GM12878 (cell line): ENCODE measurements at regions not wholly inside any gene's neighbourhood (a gene's known extent, or its start where the extent isn't known, plus 50 kb on each side); places are given as distances from the start of the nearest gene placed in this dataset.

Experiments used
- ATAC-seq: fragments of 200-7000 bp; cut with Tn5 transposase; 3 replicates; pipeline ENCODE4 v1.9.1; 2020; ENCODE audit warnings: mild to moderate bottlenecking, moderate library complexity
- BruUV-seq: library from RNA; stranded (reverse); fragments of 400-500 nt; replicated peaks from 2 replicates; lab custom pipeline; 2021; lab: Mats Ljungman, UMichigan
- CTCF ChIA-PET: fragments of 300-600 bp; sonication (Branson Sonifier 250); formaldehyde crosslinking; extraction: SDS; loops from one replicate; lab custom pipeline; 2021; ENCODE audit warnings: inconsistent platforms; lab: Yijun Ruan, JAX
- POLR2A ChIA-PET: fragments of 350-600 bp; formaldehyde crosslinking; extraction: SDS; loops from one replicate; lab custom pipeline; 2021; ENCODE audit warnings: inconsistent platforms; lab: Charles Lee
- RAD21 ChIA-PET: fragments of 300-600 bp; sonication (Branson Sonifier 250); formaldehyde crosslinking; loops from one replicate; lab custom pipeline; 2023; ENCODE audit warnings: antibody characterized with exemption; ENCODE audit not compliant: unreplicated experiment; lab: Charles Lee
- SMC1A ChIA-PET: fragments of 300-600 bp; sonication (Branson Sonifier 250); formaldehyde crosslinking; loops from one replicate; lab custom pipeline; 2023; ENCODE audit not compliant: unreplicated experiment, uncharacterized antibody; lab: Charles Lee
- DNase-seq: peaks from one replicate; pipeline ENCODE4 v3.0.0-alpha.2; 2011; ENCODE audit warnings: low read depth, low spot score
- FAIRE-seq: peaks from 3 replicates; lab custom pipeline; 2011; peaks lifted over from hg19 to GRCh38; lab: Jason Lieb, UNC
- H2AFZ ChIP-seq: 2 replicates; pipeline ENCODE4 v1.6.0; 2011; ENCODE audit warnings: low read depth, low read length, control low read depth; ENCODE audit not compliant: control insufficient read depth
- H3K27ac ChIP-seq: 2 replicates; pipeline ENCODE4 v1.5.1; 2011; ENCODE audit warnings: control low read depth; ENCODE audit not compliant: control insufficient read depth, insufficient read depth
- H3K27me3 ChIP-seq, 2 experiments: replicated peaks in 1 of 2; 2 replicates each; pipeline versions ENCODE4 v1.6.0 to v1.6.1; 2011; ENCODE audit warnings: low read length in 1 of 2; ENCODE audit not compliant: control insufficient read depth in 2 of 2, insufficient read depth in 2 of 2
- H3K36me3 ChIP-seq, 2 experiments: 2 replicates each; pipeline ENCODE4 v1.5.1; 2011; ENCODE audit warnings: low read length in 1 of 2; ENCODE audit not compliant: control insufficient read depth in 2 of 2, insufficient read depth in 2 of 2
- H3K4me1 ChIP-seq: 2 replicates; pipeline ENCODE4 v1.6.1; 2011; ENCODE audit warnings: mild to moderate bottlenecking, low read length, moderate library complexity, mixed read lengths; ENCODE audit not compliant: control insufficient read depth, insufficient read depth
- H3K4me2 ChIP-seq: 2 replicates; pipeline ENCODE4 v1.6.0; 2011; ENCODE audit warnings: control low read depth; ENCODE audit not compliant: control insufficient read depth, insufficient read depth
- H3K4me3 ChIP-seq: fragments of 200-600 bp; sonication (generic); 2 replicates; pipeline ENCODE4 v1.5.1; 2016
- H3K79me2 ChIP-seq: 2 replicates; pipeline ENCODE4 v1.6.0; 2011; ENCODE audit warnings: low read length; ENCODE audit not compliant: control insufficient read depth, insufficient read depth
- H3K9ac ChIP-seq: 2 replicates; pipeline ENCODE4 v1.8.0; 2011; ENCODE audit warnings: low read length, control low read depth, mixed read lengths; ENCODE audit not compliant: control insufficient read depth, insufficient read depth
- H3K9me3 ChIP-seq: replicated peaks from 3 replicates; pipeline ENCODE4 v1.5.1; 2011; ENCODE audit warnings: mild to moderate bottlenecking, low read length; ENCODE audit not compliant: control insufficient read depth, insufficient read depth
- H4K20me1 ChIP-seq: 2 replicates; pipeline ENCODE4 v1.6.0; 2011; ENCODE audit not compliant: control insufficient read depth, insufficient read depth
- BMI1 ChIP-seq: fragments of 450-650 bp; IDR thresholded peaks from 2 replicates; pipeline ENCODE4 v1.6.1; 2016; ENCODE audit warnings: mild to moderate bottlenecking, moderate library complexity, borderline replicate concordance
- ELK1 ChIP-seq: IDR thresholded peaks from 2 replicates; pipeline ENCODE4 v1.6.1; 2012; ENCODE audit warnings: low read depth, low read length, improper control_type of control experiment
- IKZF2 ChIP-seq, 2 experiments: fragments of 450-650 bp; IDR thresholded peaks; 2 replicates each; pipeline ENCODE4 v1.6.1; 2017; ENCODE audit warnings: mild to moderate bottlenecking in 2 of 2, moderate library complexity in 2 of 2
- KLF5 ChIP-seq: fragments of 450-650 bp; IDR thresholded peaks from 2 replicates; pipeline ENCODE4 v1.6.1; 2014; ENCODE audit warnings: mild to moderate bottlenecking; ENCODE audit not compliant: partially characterized antibody
- LARP7 ChIP-seq: fragments of 450-650 bp; IDR thresholded peaks from 2 replicates; pipeline ENCODE4 v1.6.1; 2017; ENCODE audit warnings: mild to moderate bottlenecking
- MEF2B ChIP-seq: fragments of 450-650 bp; IDR thresholded peaks from 2 replicates; pipeline ENCODE4 v1.6.1; 2018; ENCODE audit warnings: mild to moderate bottlenecking, moderate library complexity; ENCODE audit not compliant: partially characterized antibody, poor library complexity, severe bottlenecking
- MYB ChIP-seq: fragments of 150-350 bp; IDR thresholded peaks from 2 replicates; pipeline ENCODE4 v1.6.1; 2014; ENCODE audit warnings: mild to moderate bottlenecking, low read depth, low read length, borderline replicate concordance
- POLR2A ChIP-seq: IDR thresholded peaks from 2 replicates; pipeline ENCODE4 v1.6.1; 2011; ENCODE audit warnings: low read depth, mild to moderate bottlenecking, low read length
- POLR2AphosphoS5 ChIP-seq: IDR thresholded peaks from 2 replicates; pipeline ENCODE4 v1.6.1; 2011; ENCODE audit warnings: mild to moderate bottlenecking, low read length, inconsistent platforms
- RAD51 ChIP-seq: fragments of 450-650 bp; IDR thresholded peaks from 2 replicates; pipeline ENCODE4 v1.6.1; 2016; ENCODE audit warnings: moderate library complexity, mild to moderate bottlenecking, inconsistent platforms
- SIX5 ChIP-seq: IDR thresholded peaks from 2 replicates; pipeline ENCODE4 v1.6.1; 2011; ENCODE audit warnings: mild to moderate bottlenecking, low read depth, low read length, moderate library complexity; ENCODE audit not compliant: severe bottlenecking
- SMARCA5 ChIP-seq: fragments of 450-650 bp; IDR thresholded peaks from 2 replicates; pipeline ENCODE4 v1.6.1; 2017; ENCODE audit warnings: mild to moderate bottlenecking
- TBL1XR1 ChIP-seq: IDR thresholded peaks from 2 replicates; pipeline ENCODE4 v1.6.1; 2012; ENCODE audit warnings: low read depth, low read length, improper control_type of control experiment
- TCF7 ChIP-seq: IDR thresholded peaks from 2 replicates; pipeline ENCODE4 v1.6.1; 2014; ENCODE audit warnings: antibody characterized with exemption, borderline replicate concordance
- WGBS: methylation state at CpG from one replicate; pipeline ENCODE4 v1.1.6; 2016; ENCODE audit warnings: low lambda C conversion rate; ENCODE audit not compliant: insufficient replicate concordance, insufficient coverage; ENCODE audit errors: missing lambda C conversion rate; 5-methylcytosine and 5-hydroxymethylcytosine counted together
- in situ Hi-C: fragments of 300-500 bp; cut with MboI; formaldehyde crosslinking; loops from 9 replicates; pipeline ENCODE4 v1.14.3; 2018; ENCODE audit warnings: mixed read lengths
- intact Hi-C: fragments of 100-400 bp; cut with micrococcal nuclease; formaldehyde crosslinking; loops from one replicate; pipeline ENCODE4 v1.14.2; 2022; ENCODE audit not compliant: unreplicated experiment

GRCh38 chr6:82113231-82113630 lies 134.3 kb downstream of the IBTK start:
- FAIRE-seq (no peak), DNase-seq (no peak)
- H3K36me3 ChIP-seq: no peaks in the 10 kb centered on the region
- SMC1A ChIA-PET: interaction anchor here (1.6 kb wide), 1 partner anchor 63 kb away, joined by 4 read pairs; no protein-coding TSS in a partner anchor
- no peaks in the 10 kb centered on the region for H3K9me3 ChIP-seq
- TF ChIP-seq RAD51 (no peak), LARP7 (no peak), SIX5 (no peak), MEF2B (no peak), POLR2A (no peak), TCF7 (no peak), MYB (no peak), BMI1 (no peak), KLF5 (no peak)
- TF ChIP-seq, all 136 proteins: peak for 0
- 7% methylated on average over 3 of the region's 3 CpGs for WGBS
- no peak overlapping the region for H2AFZ ChIP-seq
- no peak for ATAC-seq
- H3K27ac ChIP-seq: no peak overlapping the region
- intact Hi-C loops: no loop called here
- in situ Hi-C loops: no loop called here
- no peak overlapping the region for H3K4me3 ChIP-seq
- no peaks in the 10 kb centered on the region for H3K79me2 ChIP-seq
- ChIA-PET RAD21 (no interaction called here), CTCF (interaction anchor here (1.0 kb wide), 1 partner anchor 31 kb away, joined by 3 read pairs; no protein-coding TSS in a partner anchor), POLR2A (no interaction called here)
- no peaks in the 10 kb centered on the region for H4K20me1 ChIP-seq
- no TSS peak for BruUV-seq
- no peak overlapping the region for H3K4me2 ChIP-seq
- no peak overlapping the region for H3K9ac ChIP-seq
- H3K4me1 ChIP-seq: no peaks in the 10 kb centered on the region
- H3K27me3 ChIP-seq: no peaks in the 10 kb centered on the region

DNA sequence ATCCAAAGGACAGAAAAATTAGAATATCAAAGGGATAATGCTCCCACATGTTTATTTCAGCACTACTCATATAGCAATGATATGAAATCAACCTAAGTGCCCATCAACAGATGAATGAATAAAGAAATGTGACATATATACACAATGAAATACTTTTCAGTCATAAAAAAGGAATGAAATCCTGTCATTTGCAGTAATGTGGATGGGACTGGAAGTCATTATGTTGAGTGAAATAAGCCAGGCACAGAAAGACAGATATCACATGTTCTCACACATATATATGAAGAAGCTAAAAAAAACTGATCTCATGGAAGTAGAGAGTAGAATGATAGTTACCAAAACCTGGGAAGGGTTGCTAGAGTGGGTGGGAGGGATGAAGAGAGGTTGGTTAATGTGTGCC lies 135.7 kb downstream of the IBTK start:
- ChIA-PET CTCF (no interaction called here), POLR2A (no interaction called here), SMC1A (interaction anchor here (1.6 kb wide), 1 partner anchor 65 kb away, joined by 4 read pairs; no protein-coding TSS in a partner anchor), RAD21 (no interaction called here)
- DNase-seq (no peak), FAIRE-seq (no peak), ATAC-seq (no peak)
- H3K36me3 ChIP-seq: no peaks in the 10 kb centered on the region
- H3K4me3 ChIP-seq: no peak overlapping the region
- no peak overlapping the region for H3K27ac ChIP-seq
- H4K20me1 ChIP-seq: no peaks in the 10 kb centered on the region
- intact Hi-C loops (no loop called here), in situ Hi-C loops (no loop called here)
- no peak for TF ChIP-seq SMARCA5
- no peak for TF ChIP-seq ELK1
- no peak for TF ChIP-seq POLR2AphosphoS5
- no peak for TF ChIP-seq IKZF2 (IDR thresholded peaks at IDR 0.05)
- no peak for TF ChIP-seq TBL1XR1
- H2AFZ ChIP-seq: no peak overlapping the region
- H3K9ac ChIP-seq: no peak overlapping the region
- H3K27me3 ChIP-seq: no peaks in the 10 kb centered on the region
- H3K4me2 ChIP-seq: no peak overlapping the region
- H3K79me2 ChIP-seq: no peaks in the 10 kb centered on the region
- no peaks in the 10 kb centered on the region for H3K9me3 ChIP-seq
- no peaks in the 10 kb centered on the region for H3K4me1 ChIP-seq
- no TSS peak for BruUV-seq
